ENCODE measurements at regions not wholly inside any gene's neighbourhood (a gene's known extent, or its start where the extent isn't known, plus 50 kb on each side); places are given as distances from the start of the nearest gene placed in this dataset.

- TF ChIP-seq EGR1 (IDR thresholded peaks at IDR 0.05; ENCODE audit: borderline replicate concordance, low read depth, low read length), result no peak
- no peak for TF ChIP-seq SIX5 (IDR thresholded peaks at IDR 0.05; ENCODE audit: low read depth, low read length)
Measured at GRCh38 chr10:109464949-109465348, 458.4 kb downstream of the XPNPEP1 start.
